GM18520 (cell line): ENCODE measurements at regions not wholly inside any gene's neighbourhood (a gene's known extent, or its start where the extent isn't known, plus 50 kb on each side); places are given as distances from the start of the nearest gene placed in this dataset.

Source experiments
- ATAC-seq: cut with Tn5 transposase; IDR thresholded peaks from one replicate; pipeline ENCODE4 v1.9.1; 2021; ENCODE audit not compliant: unreplicated experiment

- no peak for ATAC-seq
Observed at GRCh38 chr11:32161293-32161692, 70.4 kb downstream of the RCN1 start.

- ATAC-seq = no peak
Observed at GRCh38 chr11:32162351-32162750, 71.5 kb downstream of the RCN1 start.

- ATAC-seq = no peak
Observed at GRCh38 chr11:32162906-32163305, 72.0 kb downstream of the RCN1 start.

GRCh38 chr11:32163557-32163956, 72.7 kb downstream of the RCN1 start:
- ATAC-seq = no peak

- ATAC-seq = no peak
Observed at GRCh38 chr11:32164836-32165235, 74.0 kb downstream of the RCN1 start.

- ATAC-seq = no peak
Observed at GRCh38 chr11:32168924-32169323, 78.0 kb downstream of the RCN1 start.

GRCh38 chr11:32171445-32171844, 80.6 kb downstream of the RCN1 start:
- no peak for ATAC-seq

GRCh38 chr11:32172041-32172847, 81.4 kb downstream of the RCN1 start:
- no peak for ATAC-seq

GRCh38 chr11:32172848-32173834, 82.3 kb downstream of the RCN1 start:
- peak; percentile 36 for ATAC-seq

GRCh38 chr11:32173977-32174376, 83.1 kb downstream of the RCN1 start:
- ATAC-seq = no peak

- peak; percentile 85 for ATAC-seq
Observed at GRCh38 chr11:32176223-32176934, 85.5 kb downstream of the RCN1 start.

GRCh38 chr11:32178692-32179091, 87.8 kb downstream of the RCN1 start:
- no peak for ATAC-seq

- ATAC-seq = no peak
Observed at GRCh38 chr11:32183512-32183911, 92.6 kb downstream of the RCN1 start.

GRCh38 chr11:32184041-32184722, 93.3 kb downstream of the RCN1 start:
- ATAC-seq = no peak

GRCh38 chr11:32184723-32185376, 94.0 kb downstream of the RCN1 start:
- ATAC-seq = peak; percentile 58

- ATAC-seq = no peak
Observed at GRCh38 chr11:32186118-32186517, 95.2 kb downstream of the RCN1 start.

GRCh38 chr11:32187111-32187510, 96.2 kb downstream of the RCN1 start:
- no peak for ATAC-seq

- no peak for ATAC-seq
Observed at GRCh38 chr11:32188785-32189184, 97.9 kb downstream of the RCN1 start.

GRCh38 chr11:32196137-32196536, 105.3 kb downstream of the RCN1 start:
- ATAC-seq = no peak

- ATAC-seq = no peak
Observed at GRCh38 chr11:32198053-32198452, 107.2 kb downstream of the RCN1 start.
